ENCODE measurements at regions not wholly inside any gene's neighbourhood (a gene's known extent, or its start where the extent isn't known, plus 50 kb on each side); places are given as distances from the start of the nearest gene placed in this dataset.

DNA sequence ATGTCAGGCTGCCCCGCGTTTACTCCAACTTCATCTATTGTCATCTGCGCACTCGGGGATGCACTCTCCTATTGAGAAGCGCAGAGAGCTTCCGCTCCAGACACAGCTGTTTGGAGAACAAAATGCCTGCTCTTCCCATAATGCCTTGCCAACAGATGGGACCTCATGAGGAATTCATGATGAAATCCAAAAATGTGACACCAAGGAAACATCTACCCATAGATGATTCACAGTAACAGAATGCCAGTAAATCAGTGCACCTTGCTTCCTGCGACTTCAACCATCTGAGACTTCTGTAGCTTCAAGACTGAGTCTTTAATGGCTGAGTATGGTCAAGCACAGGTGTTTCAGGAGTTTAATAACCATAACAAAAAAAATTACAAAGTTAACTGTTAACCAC is 1144.9 kb upstream of the GOT2 start:
- TF ChIP-seq, protein P1, sequence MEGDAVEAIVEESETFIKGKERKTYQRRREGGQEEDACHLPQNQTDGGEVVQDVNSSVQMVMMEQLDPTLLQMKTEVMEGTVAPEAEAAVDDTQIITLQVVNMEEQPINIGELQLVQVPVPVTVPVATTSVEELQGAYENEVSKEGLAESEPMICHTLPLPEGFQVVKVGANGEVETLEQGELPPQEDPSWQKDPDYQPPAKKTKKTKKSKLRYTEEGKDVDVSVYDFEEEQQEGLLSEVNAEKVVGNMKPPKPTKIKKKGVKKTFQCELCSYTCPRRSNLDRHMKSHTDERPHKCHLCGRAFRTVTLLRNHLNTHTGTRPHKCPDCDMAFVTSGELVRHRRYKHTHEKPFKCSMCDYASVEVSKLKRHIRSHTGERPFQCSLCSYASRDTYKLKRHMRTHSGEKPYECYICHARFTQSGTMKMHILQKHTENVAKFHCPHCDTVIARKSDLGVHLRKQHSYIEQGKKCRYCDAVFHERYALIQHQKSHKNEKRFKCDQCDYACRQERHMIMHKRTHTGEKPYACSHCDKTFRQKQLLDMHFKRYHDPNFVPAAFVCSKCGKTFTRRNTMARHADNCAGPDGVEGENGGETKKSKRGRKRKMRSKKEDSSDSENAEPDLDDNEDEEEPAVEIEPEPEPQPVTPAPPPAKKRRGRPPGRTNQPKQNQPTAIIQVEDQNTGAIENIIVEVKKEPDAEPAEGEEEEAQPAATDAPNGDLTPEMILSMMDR (IDR thresholded peaks at IDR 0.05; ENCODE audit: insufficient read depth, low read length, poor library complexity, severe bottlenecking): no peak
- TF ChIP-seq EZH2phosphoT487 (conservative IDR thresholded peaks at IDR 0.05; ENCODE audit: low read length): no peak

Measured in SU-DHL-6 (cell line).